HG03354 (cell line): ENCODE measurements at regions not wholly inside any gene's neighbourhood (a gene's known extent, or its start where the extent isn't known, plus 50 kb on each side); places are given as distances from the start of the nearest gene placed in this dataset.

Source experiments
- ATAC-seq: cut with Tn5 transposase; IDR thresholded peaks from one replicate; pipeline ENCODE4 v1.9.1; 2021; ENCODE audit warnings: mild to moderate bottlenecking; ENCODE audit not compliant: unreplicated experiment, poor library complexity, severe bottlenecking

- ATAC-seq: no peak
Observed at GRCh38 chr20:24340933-24341332, 128.5 kb upstream of the SYNDIG1 start.

- no peak for ATAC-seq
Observed at GRCh38 chr20:24339210-24339641, 130.2 kb upstream of the SYNDIG1 start.

GRCh38 chr20:24337551-24337950 lies 131.9 kb upstream of the SYNDIG1 start:
- no peak for ATAC-seq

GRCh38 chr20:24337069-24337468 lies 132.4 kb upstream of the SYNDIG1 start:
- no peak for ATAC-seq

- no peak for ATAC-seq
Observed at GRCh38 chr20:24334830-24335229, 134.6 kb upstream of the SYNDIG1 start.

GRCh38 chr20:24332956-24333355 lies 136.5 kb upstream of the SYNDIG1 start:
- no peak for ATAC-seq

GRCh38 chr20:24331939-24332338 lies 137.5 kb upstream of the SYNDIG1 start:
- no peak for ATAC-seq

GRCh38 chr20:24328901-24329300 lies 140.5 kb upstream of the SYNDIG1 start:
- no peak for ATAC-seq

- ATAC-seq: no peak
Observed at GRCh38 chr20:24321973-24322372, 147.5 kb upstream of the SYNDIG1 start.

GRCh38 chr20:24318569-24319352 lies 150.7 kb upstream of the SYNDIG1 start:
- ATAC-seq: no peak

GRCh38 chr20:24317224-24317623 lies 152.2 kb upstream of the SYNDIG1 start:
- ATAC-seq: no peak

GRCh38 chr20:24316731-24317130 lies 152.7 kb upstream of the SYNDIG1 start:
- ATAC-seq: no peak

GRCh38 chr20:24314053-24314452 lies 155.4 kb upstream of the SYNDIG1 start:
- no peak for ATAC-seq

- no peak for ATAC-seq
Observed at GRCh38 chr20:24309596-24309995, 159.8 kb upstream of the SYNDIG1 start.

GRCh38 chr20:24305371-24305770 lies 164.1 kb upstream of the SYNDIG1 start:
- no peak for ATAC-seq

GRCh38 chr20:24304291-24304690 lies 165.1 kb upstream of the SYNDIG1 start:
- no peak for ATAC-seq

GRCh38 chr20:24303393-24304170 lies 165.8 kb upstream of the SYNDIG1 start:
- no peak for ATAC-seq

- no peak for ATAC-seq
Observed at GRCh38 chr20:24297993-24298392, 171.4 kb upstream of the SYNDIG1 start.

GRCh38 chr20:24296477-24297261 lies 172.8 kb upstream of the SYNDIG1 start:
- no peak for ATAC-seq

GRCh38 chr20:24291014-24291413 lies 178.4 kb upstream of the SYNDIG1 start:
- no peak for ATAC-seq
